HCT116 (cell line): ENCODE measurements at regions not wholly inside any gene's neighbourhood (a gene's known extent, or its start where the extent isn't known, plus 50 kb on each side); places are given as distances from the start of the nearest gene placed in this dataset.

ENCODE experiments used
- ATAC-seq: fragments of 200-7000 bp; cut with Tn5 transposase; 2 replicates; pipeline ENCODE4 v1.9.1; 2020; ENCODE audit warnings: mild to moderate bottlenecking, moderate library complexity
- BruUV-seq: library from RNA; stranded (reverse); fragments of 400-500 nt; replicated peaks from 2 replicates; lab custom pipeline; 2021; lab: Mats Ljungman, UMichigan
- CTCF ChIA-PET: fragments of 300-600 bp; sonication (Branson Sonifier 250); formaldehyde crosslinking; loops from one replicate; lab custom pipeline; 2021; ENCODE audit warnings: antibody characterized with exemption; lab: Charles Lee
- POLR2A ChIA-PET: fragments of 300-600, 350-600 bp; sonication (Branson Sonifier 250); formaldehyde crosslinking; loops from one replicate; lab custom pipeline; 2021; ENCODE audit warnings: antibody characterized with exemption; lab: Charles Lee
- RAD21 ChIA-PET, 2 experiments: fragments of 300-600 bp; sonication (Branson Sonifier 250); formaldehyde crosslinking; loops; one replicate each; lab custom pipeline; 2023; ENCODE audit warnings: low total read pairs in 2 of 2; ENCODE audit not compliant: uncharacterized antibody in 2 of 2, unreplicated experiment in 2 of 2, low non-redundant PET in 1 of 2; lab: Charles Lee
- DNase-seq: peaks from one replicate; pipeline ENCODE4 v3.0.0-alpha.2; 2010; ENCODE audit warnings: low read depth, low spot score
- H2AFZ ChIP-seq: fragments of 200-600 bp; shearing (Covaris generic), sonication (generic); 2 replicates; pipeline ENCODE4 v1.6.1; 2017; ENCODE audit warnings: low read depth, mixed run types, mixed read lengths, antibody characterized with exemption, low read length; ENCODE audit not compliant: poor library complexity, severe bottlenecking
- H3K27ac ChIP-seq: 2 replicates; pipeline ENCODE4 v1.5.1; 2012; ENCODE audit warnings: low read depth, low read length
- H3K27me3 ChIP-seq: fragments of 200-600 bp; sonication (generic); 2 replicates; pipeline ENCODE4 v1.6.1; 2016; ENCODE audit warnings: mixed run types, low read length, mixed read lengths; ENCODE audit not compliant: insufficient read depth
- H3K36me3 ChIP-seq, 2 experiments: fragments of 200-500 bp in 1 of 2; fragments of 200-600 bp in 1 of 2; sonication (Bioruptor generic) in 1 of 2; sonication (generic) in 1 of 2; 2 replicates each; pipeline versions ENCODE4 v1.5.1 to v1.6.1; 2014 to 2016; ENCODE audit warnings: low read length in 2 of 2, inconsistent platforms in 1 of 2, mixed read lengths in 1 of 2, mixed run types in 1 of 2; ENCODE audit not compliant: insufficient read depth in 2 of 2, control insufficient read depth in 1 of 2
- H3K4me1 ChIP-seq, 2 experiments: fragments of 200-600 bp in 1 of 2; sonication (generic) in 1 of 2; 2 replicates each; pipeline versions ENCODE4 v1.5.1 to v1.6.1; 2012 to 2017; ENCODE audit warnings: low read length in 2 of 2, inconsistent platforms in 1 of 2, mild to moderate bottlenecking in 1 of 2, mixed read lengths in 1 of 2, mixed run types in 1 of 2, moderate library complexity in 1 of 2; ENCODE audit not compliant: insufficient read depth in 2 of 2, control insufficient read depth in 1 of 2
- H3K4me2 ChIP-seq: fragments of 200-600 bp; sonication (generic); 2 replicates; pipeline ENCODE4 v1.6.1; 2017; ENCODE audit warnings: mixed run types, low read length, mixed read lengths
- H3K4me3 ChIP-seq, 2 experiments: fragments of 200-600 bp in 1 of 2; sonication (generic) in 1 of 2; replicated peaks in 1 of 2; 2 replicates each; pipeline ENCODE4 v1.5.1; 2011 to 2016; ENCODE audit warnings: low read length in 2 of 2, control low read depth in 1 of 2, low read depth in 1 of 2, mild to moderate bottlenecking in 1 of 2, mixed read lengths in 1 of 2, mixed run types in 1 of 2
- H3K79me2 ChIP-seq: fragments of 200-600 bp; sonication (generic); 2 replicates; pipeline ENCODE4 v1.6.1; 2017; ENCODE audit warnings: mild to moderate bottlenecking, mixed run types, low read length, moderate library complexity, mixed read lengths; ENCODE audit not compliant: insufficient read depth
- H3K9ac ChIP-seq: fragments of 200-600 bp; sonication (generic); 2 replicates; pipeline ENCODE4 v1.6.1; 2016; ENCODE audit warnings: low read length, mixed read lengths
- H3K9me2 ChIP-seq: fragments of 200-600 bp; sonication (generic), shearing (Covaris generic); 2 replicates; pipeline ENCODE4 v1.6.1; 2017; ENCODE audit warnings: mixed run types, mild to moderate bottlenecking, moderate library complexity; ENCODE audit not compliant: insufficient read depth
- H3K9me3 ChIP-seq, 2 experiments: fragments of 200-500 bp in 1 of 2; fragments of 200-600 bp in 1 of 2; sonication (Bioruptor generic) in 1 of 2; sonication (generic) in 1 of 2; 2 replicates each; pipeline ENCODE4 v1.6.1; 2014 to 2017; ENCODE audit warnings: low read length in 2 of 2, mixed read lengths in 2 of 2, inconsistent platforms in 1 of 2, low read depth in 1 of 2, mild to moderate bottlenecking in 1 of 2, mixed run types in 1 of 2, moderate library complexity in 1 of 2; ENCODE audit not compliant: control insufficient read depth in 1 of 2, insufficient read depth in 1 of 2
- H4K20me1 ChIP-seq: fragments of 200-600 bp; sonication (generic), shearing (Covaris generic); 2 replicates; pipeline ENCODE4 v1.6.1; 2017; ENCODE audit warnings: mixed run types, mild to moderate bottlenecking, moderate library complexity; ENCODE audit not compliant: insufficient read depth
- ATF3 ChIP-seq: IDR thresholded peaks from 2 replicates; pipeline ENCODE4 v1.6.1; 2012
- ELF1 ChIP-seq: IDR thresholded peaks from 2 replicates; pipeline ENCODE4 v1.6.1; 2012; ENCODE audit warnings: low read depth, borderline replicate concordance
- EZH2phosphoT487 ChIP-seq: fragments of 200-600 bp; IDR thresholded peaks from 2 replicates; pipeline ENCODE4 v1.6.1; 2018; ENCODE audit warnings: antibody characterized with exemption, borderline replicate concordance
- FOSL1 ChIP-seq: IDR thresholded peaks from 2 replicates; pipeline ENCODE4 v1.6.1; 2012; ENCODE audit warnings: low read depth
- JUND ChIP-seq: IDR thresholded peaks from 2 replicates; pipeline ENCODE4 v1.6.1; 2012
- MAX ChIP-seq: IDR thresholded peaks from 2 replicates; pipeline ENCODE4 v1.6.1; 2012
- POLR2A ChIP-seq: IDR thresholded peaks from 2 replicates; pipeline ENCODE4 v1.7.0; 2011; ENCODE audit warnings: borderline replicate concordance; ENCODE audit not compliant: insufficient read depth, insufficient read length; ENCODE audit errors: extremely low read depth
- POLR2AphosphoS5 ChIP-seq: IDR thresholded peaks from 2 replicates; pipeline ENCODE4 v1.6.1; 2011; ENCODE audit warnings: mild to moderate bottlenecking, low read depth, low read length, moderate library complexity
- RAD21 ChIP-seq: IDR thresholded peaks from 2 replicates; pipeline ENCODE4 v1.6.1; 2012; ENCODE audit warnings: low read depth, mild to moderate bottlenecking
- REST ChIP-seq: IDR thresholded peaks from 2 replicates; pipeline ENCODE4 v1.6.1; 2012; ENCODE audit warnings: low read depth
- SP1 ChIP-seq: IDR thresholded peaks from 2 replicates; pipeline ENCODE4 v1.6.1; 2012; ENCODE audit warnings: low read depth
- SRF ChIP-seq: IDR thresholded peaks from 2 replicates; pipeline ENCODE4 v1.6.1; 2012; ENCODE audit warnings: low read depth
- TCF7L2 ChIP-seq: IDR thresholded peaks from 2 replicates; pipeline ENCODE4 v1.7.0; 2011; ENCODE audit warnings: borderline replicate concordance, inconsistent platforms; ENCODE audit not compliant: insufficient read depth, insufficient read length; ENCODE audit errors: extremely low read depth
- YY1 ChIP-seq: IDR thresholded peaks from 2 replicates; pipeline ENCODE4 v1.6.1; 2011; ENCODE audit warnings: low read length, low read depth, moderate library complexity, mild to moderate bottlenecking; ENCODE audit not compliant: insufficient replicate concordance; ENCODE audit errors: extremely low read depth
- ZBTB33 ChIP-seq: IDR thresholded peaks from 2 replicates; pipeline ENCODE4 v1.6.1; 2011; ENCODE audit warnings: mild to moderate bottlenecking, low read length, moderate library complexity; ENCODE audit not compliant: insufficient replicate concordance; ENCODE audit errors: extremely low read depth
- ZFX ChIP-seq: fragments of 450-650 bp; IDR thresholded peaks from 2 replicates; pipeline ENCODE4 v1.6.1; 2017
- intact Hi-C: fragments of 100-400 bp; cut with micrococcal nuclease; formaldehyde crosslinking; loops from 2 replicates; pipeline ENCODE4 v1.10.0; 2022

GRCh38 chr6:12348530-12349511 is 58.7 kb downstream of the EDN1 start:
- peak; percentile 94 for ATAC-seq
- Histone ChIP-seq H3K9me3 (no peaks in the 10 kb centered on the region), H2AFZ (peak overlapping the region; percentile 0), H3K79me2 (no peaks in the 10 kb centered on the region), H3K4me1 (peaks cover 8 to 35% of the 10 kb centered on the region in 2 experiments; a peak in 3 of 4 replicates), H3K36me3 (no peaks in the 10 kb centered on the region), H3K27ac (no peak overlapping the region), H3K9ac (0 out of 2 replicates have a peak overlapping the region, but pooled peaks have one; percentile 13), H3K4me3 (peak overlapping the region in 1 of 2 experiments; percentile 42; a peak in 2 of 4 replicates), H3K27me3 (no peaks in the 10 kb centered on the region), H3K4me2 (peak overlapping the region; percentile 72), H3K9me2 (no peaks in the 10 kb centered on the region), H4K20me1 (no peaks in the 10 kb centered on the region)
- POLR2A ChIA-PET: interaction anchor here (0.8 kb wide), 1 partner anchor 11 kb away, joined by 3 read pairs; no protein-coding TSS in a partner anchor
- CTCF ChIA-PET: no interaction called here
- no TSS peak for BruUV-seq
- intact Hi-C loops: no loop called here
- RAD21 ChIA-PET: interaction anchor here in 1 of 2 experiments (0.5 kb wide), 1 partner anchor 58 kb away, joined by 5 read pairs; no protein-coding TSS in a partner anchor
- peak; percentile 83 for DNase-seq
- TF ChIP-seq YY1 (no peak), TCF7L2 (peak; percentile 98), POLR2AphosphoS5 (peak; percentile 41; the same call in 1 of the 2 replicates), ZFX (no peak), ZBTB33 (peak; percentile 28), ATF3 (no peak; the same call in 1 of the 2 replicates), EZH2phosphoT487 (no peak), SP1 (peak; percentile 96), RAD21 (peak; percentile 20; the same call in 1 of the 2 replicates), SRF (peak; percentile 76), FOSL1 (peak; percentile 98), POLR2A (no peak), REST (no peak), JUND (peak; percentile 99), MAX (0 out of 2 replicates have a peak, but pooled peaks have one; percentile 39), ELF1 (no peak)
